K562 (cell line): ENCODE measurements at regions not wholly inside any gene's neighbourhood (a gene's known extent, or its start where the extent isn't known, plus 50 kb on each side); places are given as distances from the start of the nearest gene placed in this dataset.

Experiments
- ATAC-seq: fragments of 200-7000 bp; cut with Tn5 transposase; 3 replicates; pipeline ENCODE4 v1.9.1; 2020; ENCODE audit warnings: moderate library complexity
- BruUV-seq: library from RNA; stranded (reverse); fragments of 400-500 nt; replicated peaks from 2 replicates; lab custom pipeline; 2021; lab: Mats Ljungman, UMichigan
- CTCF ChIA-PET: fragments of 300-600 bp; formaldehyde crosslinking; extraction: SDS; loops from one replicate; lab custom pipeline; 2021; ENCODE audit warnings: low intra/inter-chr PET ratio; lab: Yijun Ruan, JAX
- POLR2A ChIA-PET: fragments of 300-600, 350-650 bp; sonication (Branson Sonifier 250); formaldehyde crosslinking; extraction: SDS; loops from one replicate; lab custom pipeline; 2021; ENCODE audit warnings: antibody characterized with exemption, inconsistent platforms; lab: Yijun Ruan, JAX
- DNase-seq, 4 experiments: peaks; one replicate each; pipeline versions ENCODE4 v3.0.0 to v3.0.0-alpha.2; 2011 to 2018; ENCODE audit warnings: low spot score in 3 of 4, mixed read lengths in 3 of 4; ENCODE audit errors: extremely low read depth in 1 of 4
- FAIRE-seq: peaks from 2 replicates; lab custom pipeline; 2011; peaks lifted over from hg19 to GRCh38; lab: Jason Lieb, UNC
- H2AFZ ChIP-seq: 2 replicates; pipeline ENCODE4 v1.6.0; 2011; ENCODE audit warnings: low read depth, low read length, control low read depth, inconsistent platforms
- H3K27ac ChIP-seq: fragments of 200-600 bp; 3 replicates; pipeline ENCODE4 v1.8.0; 2011; ENCODE audit warnings: low read depth, mild to moderate bottlenecking, control low read depth, inconsistent platforms, low read length, moderate library complexity, mixed read lengths; ENCODE audit errors: extremely low read depth
- H3K27me3 ChIP-seq, 2 experiments: fragments of 300-600 bp in 1 of 2; 2 replicates in 1 of 2; 3 replicates in 1 of 2; pipeline versions ENCODE4 v1.6.0 to v1.8.0; 2011; ENCODE audit warnings: inconsistent platforms in 2 of 2, low read length in 2 of 2, mild to moderate bottlenecking in 1 of 2, mixed read lengths in 1 of 2, moderate library complexity in 1 of 2; ENCODE audit not compliant: control insufficient read depth in 2 of 2, insufficient read depth in 2 of 2
- H3K36me3 ChIP-seq: fragments of 300-600 bp; 3 replicates; pipeline ENCODE4 v1.8.0; 2011; ENCODE audit warnings: mild to moderate bottlenecking, low read length, inconsistent platforms; ENCODE audit not compliant: control insufficient read depth, insufficient read depth
- H3K4me1 ChIP-seq, 2 experiments: fragments of 200-600 bp in 1 of 2; replicated peaks in 1 of 2; 2 replicates in 1 of 2; 3 replicates in 1 of 2; pipeline versions ENCODE4 v1.5.1 to v1.8.0; 2011; ENCODE audit warnings: inconsistent platforms in 2 of 2, low read length in 2 of 2, mild to moderate bottlenecking in 1 of 2, mixed read lengths in 1 of 2, moderate library complexity in 1 of 2; ENCODE audit not compliant: control insufficient read depth in 2 of 2, insufficient read depth in 2 of 2
- H3K4me2 ChIP-seq: 2 replicates; pipeline ENCODE4 v1.6.1; 2011; ENCODE audit warnings: low read length, control low read depth, inconsistent platforms, mixed read lengths; ENCODE audit not compliant: insufficient read depth
- H3K4me3 ChIP-seq: fragments of 200-600 bp; sonication (generic), shearing (Covaris generic); 2 replicates; pipeline ENCODE4 v1.5.1; 2016; ENCODE audit warnings: control low read depth, inconsistent platforms
- H3K79me2 ChIP-seq: fragments of 200-600 bp; 3 replicates; pipeline ENCODE4 v1.8.0; 2011; ENCODE audit warnings: low read length, inconsistent platforms; ENCODE audit not compliant: control insufficient read depth, insufficient read depth
- H3K9ac ChIP-seq, 2 experiments: 2 replicates each; pipeline versions ENCODE4 v1.6.0 to v1.6.1; 2011; ENCODE audit warnings: low read depth in 2 of 2, low read length in 2 of 2, control low read depth in 1 of 2, inconsistent platforms in 1 of 2, mild to moderate bottlenecking in 1 of 2, mixed read lengths in 1 of 2; ENCODE audit not compliant: insufficient read depth in 1 of 2
- H3K9me1 ChIP-seq: one replicate; pipeline ENCODE4 v1.6.0; 2011; ENCODE audit warnings: inconsistent platforms, mild to moderate bottlenecking, low read length, moderate library complexity; ENCODE audit not compliant: control insufficient read depth, insufficient read depth
- H3K9me3 ChIP-seq: replicated peaks from 2 replicates; pipeline ENCODE4 v1.5.1; 2011; ENCODE audit warnings: low read depth, low read length, inconsistent platforms; ENCODE audit not compliant: control insufficient read depth, insufficient read depth
- H4K20me1 ChIP-seq: replicated peaks from 2 replicates; pipeline ENCODE4 v1.6.1; 2011; ENCODE audit warnings: low read length, inconsistent platforms, mixed read lengths; ENCODE audit not compliant: control insufficient read depth, insufficient read depth
- FOXA3 ChIP-seq, 2 experiments: fragments of 450-650 bp in 1 of 2; sonication (generic) in 1 of 2; formaldehyde crosslinking; IDR thresholded peaks in 1 of 2; conservative IDR thresholded peaks in 1 of 2; 2 replicates each; pipeline versions ENCODE4 v1.4.0 to v1.8.0; 2020 to 2022; ENCODE audit warnings: mild to moderate bottlenecking in 2 of 2, missing genetic modification reagents in 1 of 2
- HDAC8 ChIP-seq: fragments of 450-650 bp; IDR thresholded peaks from 2 replicates; pipeline ENCODE4 v1.6.1; 2016; ENCODE audit warnings: mild to moderate bottlenecking, missing genetic modification characterization, moderate library complexity, missing compliant biosample characterization
- PHB2 ChIP-seq: fragments of 450-650 bp; IDR thresholded peaks from 2 replicates; pipeline ENCODE4 v1.6.1; 2017; ENCODE audit warnings: low read depth
- PTBP1 ChIP-seq: fragments of 200-400 bp; formaldehyde crosslinking; IDR thresholded peaks from 2 replicates; pipeline ENCODE4 v1.6.1; 2017; ENCODE audit warnings: low read depth, low read length
- PTRF ChIP-seq: fragments of 450-650 bp; IDR thresholded peaks from 2 replicates; pipeline ENCODE4 v1.6.1; 2016; ENCODE audit warnings: mild to moderate bottlenecking, missing genetic modification characterization, missing compliant biosample characterization
- PURB ChIP-seq: sonication (generic); formaldehyde crosslinking; IDR thresholded peaks from 2 replicates; pipeline ENCODE4 v1.9.0; 2021; ENCODE audit warnings: low read depth, mild to moderate bottlenecking, missing genetic modification reagents
- SMARCA5 ChIP-seq: fragments of 450-650 bp; IDR thresholded peaks from 2 replicates; pipeline ENCODE4 v1.6.1; 2016
- STAT5B ChIP-seq: fragments of 250-450 bp; sonication (Bioruptor Pico); IDR thresholded peaks from 2 replicates; pipeline ENCODE4 v1.8.0; 2021; ENCODE audit warnings: mild to moderate bottlenecking, inconsistent platforms
- ZNF398 ChIP-seq: fragments of 250-450 bp; sonication (Bioruptor Pico); IDR thresholded peaks from 2 replicates; pipeline ENCODE4 v1.8.0; 2021; ENCODE audit warnings: moderate library complexity, mild to moderate bottlenecking, inconsistent platforms
- ZNF444 ChIP-seq: fragments of 250-450 bp; sonication (Bioruptor Pico); IDR thresholded peaks from 2 replicates; pipeline ENCODE4 v1.4.0; 2020; ENCODE audit warnings: mild to moderate bottlenecking, moderate library complexity
- ZNF586 ChIP-seq: fragments of 450-650 bp; formaldehyde crosslinking; conservative IDR thresholded peaks from 2 replicates; pipeline ENCODE4 v1.4.0; 2020; ENCODE audit warnings: mild to moderate bottlenecking, moderate library complexity
- WGBS: fragments of 100-300 bp; shearing (Covaris generic); methylation state at CpG from one replicate; pipeline ENCODE4 v1.1.6; 2016; ENCODE audit warnings: low coverage, mixed read lengths; ENCODE audit not compliant: insufficient coverage; ENCODE audit errors: missing lambda C conversion rate; 5-methylcytosine and 5-hydroxymethylcytosine counted together
- in situ Hi-C: fragments of 300-500 bp; cut with MboI; formaldehyde crosslinking; loops from 4 replicates; pipeline ENCODE4 v1.15.0; 2018; ENCODE audit warnings: inconsistent platforms, mixed read lengths
- intact Hi-C: fragments of 100-400 bp; cut with micrococcal nuclease; formaldehyde crosslinking; loops from 2 replicates; pipeline ENCODE4 v1.14.2; 2022

- 3% methylated on average over 5 of the region's 5 CpGs for WGBS
- Histone ChIP-seq H3K27ac (no peak overlapping the region), H3K4me3 (no peak overlapping the region), H3K9ac (no peak overlapping the region), H3K9me3 (no peaks in the 10 kb centered on the region; the same call in 1 of the 2 replicates), H3K79me2 (no peaks in the 10 kb centered on the region), H3K4me1 (no peaks in the 10 kb centered on the region), H2AFZ (no peak overlapping the region), H3K36me3 (no peaks in the 10 kb centered on the region), H4K20me1 (no peaks in the 10 kb centered on the region), H3K27me3 (no peaks in the 10 kb centered on the region), H3K9me1 (no peaks in the 10 kb centered on the region), H3K4me2 (no peak overlapping the region)
- ChIA-PET POLR2A (no interaction called here), CTCF (no interaction called here)
- in situ Hi-C loops (no loop called here), intact Hi-C loops (no loop called here)
- ATAC-seq (no peak), DNase-seq (no peak), FAIRE-seq (no peak)
- no TSS peak for BruUV-seq
- TF ChIP-seq PTRF (tag) (no peak), STAT5B (CRISPR knock-in tag) (no peak), PHB2 (no peak)
These were observed 115.1 kb upstream of the GPM6A start for GRCh38 chr4:175927121-175927520.

DNA sequence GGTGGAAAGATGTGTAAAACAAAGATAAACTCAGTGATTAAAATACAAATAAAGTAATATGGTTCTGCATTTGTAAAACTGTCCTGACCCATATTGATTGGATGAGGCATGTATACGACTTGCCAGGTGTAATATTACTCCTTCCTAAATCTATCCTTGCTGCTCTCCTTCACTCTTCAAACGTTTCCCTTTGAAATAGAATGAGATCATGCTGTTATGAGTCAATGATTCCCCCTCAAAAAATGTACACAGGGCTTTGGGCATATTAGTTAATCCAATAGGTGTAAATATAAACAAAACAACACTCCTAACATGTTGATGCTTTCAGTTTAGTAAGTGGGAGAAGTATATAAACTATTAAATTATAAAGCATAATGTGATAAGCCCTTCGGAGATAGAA, 117.4 kb upstream of the GPM6A start:
- Histone ChIP-seq H3K4me2 (no peak overlapping the region), H3K4me1 (no peaks in the 10 kb centered on the region)
- POLR2A ChIA-PET: no interaction called here
- no peak for ATAC-seq
- TF ChIP-seq HDAC8 (no peak), ZNF444 (no peak), FOXA3 (CRISPR knock-in tag; conservative IDR thresholded peaks at IDR 0.05 in 1 of 2, IDR thresholded peaks at IDR 0.05 in 1 of 2) (no peak), ZNF398 (CRISPR knock-in tag) (no peak), PTBP1 (no peak), PURB (no peak), SMARCA5 (no peak), ZNF586 (no peak)
- TF ChIP-seq, all 486 proteins: peak for 0
- H3K79me2 ChIP-seq: no peaks in the 10 kb centered on the region
- no peak overlapping the region for H3K9ac ChIP-seq
- CTCF ChIA-PET: no interaction called here
- FAIRE-seq (no peak), DNase-seq (no peak)
- no peak overlapping the region for H3K4me3 ChIP-seq
- no peaks in the 10 kb centered on the region for H3K9me1 ChIP-seq
- H3K36me3 ChIP-seq: no peaks in the 10 kb centered on the region
- H2AFZ ChIP-seq: no peak overlapping the region
- H4K20me1 ChIP-seq: no peaks in the 10 kb centered on the region
- no peaks in the 10 kb centered on the region; the same call in 1 of the 2 replicates for H3K9me3 ChIP-seq
- H3K27me3 ChIP-seq: no peaks in the 10 kb centered on the region
- WGBS: 0% methylated on average over 3 of the region's 3 CpGs
- intact Hi-C loops (no loop called here), in situ Hi-C loops (no loop called here)
- no TSS peak for BruUV-seq
- no peak overlapping the region for H3K27ac ChIP-seq
